HepG2 (cell line): ENCODE measurements at regions not wholly inside any gene's neighbourhood (a gene's known extent, or its start where the extent isn't known, plus 50 kb on each side); places are given as distances from the start of the nearest gene placed in this dataset.

ENCODE experiments used
- ATAC-seq: fragments of 200-7000 bp; cut with Tn5 transposase; 3 replicates; pipeline ENCODE4 v1.9.1; 2020; ENCODE audit warnings: mild to moderate bottlenecking, moderate library complexity
- BruUV-seq: library from RNA; stranded (reverse); fragments of 400-500 nt; replicated peaks from 2 replicates; lab custom pipeline; 2021; lab: Mats Ljungman, UMichigan
- CTCF ChIA-PET: fragments of 300-600 bp; formaldehyde crosslinking; extraction: SDS; loops from one replicate; lab custom pipeline; 2021; ENCODE audit warnings: low total read pairs, inconsistent platforms, low intra/inter-chr PET ratio; lab: Yijun Ruan, JAX
- POLR2A ChIA-PET: fragments of 350-600 bp; sonication (Branson Sonifier 250); formaldehyde crosslinking; loops from one replicate; lab custom pipeline; 2020; ENCODE audit warnings: antibody characterized with exemption, inconsistent platforms; lab: Yijun Ruan, JAX
- DNase-seq: peaks from one replicate; pipeline ENCODE4 v3.0.0-alpha.2; 2015; ENCODE audit warnings: low spot score
- FAIRE-seq: peaks from 3 replicates; lab custom pipeline; 2011; peaks lifted over from hg19 to GRCh38; lab: Jason Lieb, UNC
- H2AFZ ChIP-seq: one replicate; pipeline ENCODE4 v1.6.1; 2011; ENCODE audit warnings: low read length, inconsistent platforms
- H3K27ac ChIP-seq: fragments of 300-600 bp; 3 replicates; pipeline ENCODE4 v1.8.0; 2011; ENCODE audit warnings: mixed run types, mild to moderate bottlenecking, mixed read lengths, low read length, inconsistent platforms; ENCODE audit not compliant: insufficient read depth; ENCODE audit errors: extremely low read length
- H3K27me3 ChIP-seq, 2 experiments: fragments of 200-600 bp in 1 of 2; 2 replicates in 1 of 2; 3 replicates in 1 of 2; pipeline versions ENCODE4 v1.6.0 to v1.8.0; 2011; ENCODE audit warnings: low read length in 2 of 2, mild to moderate bottlenecking in 2 of 2, moderate library complexity in 2 of 2, inconsistent platforms in 1 of 2; ENCODE audit not compliant: insufficient read depth in 2 of 2, control insufficient read depth in 1 of 2
- H3K36me3 ChIP-seq, 2 experiments: fragments of 200-600 bp in 1 of 2; replicated peaks in 1 of 2; 2 replicates in 1 of 2; 3 replicates in 1 of 2; pipeline versions ENCODE4 v1.5.1 to v1.8.0; 2011; ENCODE audit warnings: low read length in 2 of 2, inconsistent platforms in 1 of 2; ENCODE audit not compliant: insufficient read depth in 2 of 2, control insufficient read depth in 1 of 2
- H3K4me1 ChIP-seq: 2 replicates; pipeline ENCODE4 v1.5.1; 2012; ENCODE audit warnings: low read length, inconsistent platforms; ENCODE audit not compliant: insufficient read depth
- H3K4me2 ChIP-seq: 2 replicates; pipeline ENCODE4 v1.6.0; 2011; ENCODE audit warnings: low read depth, low read length, inconsistent platforms
- H3K4me3 ChIP-seq, 3 experiments: fragments of 200-600 bp in 1 of 3; sonication (generic), shearing (Covaris generic) in 1 of 3; replicated peaks in 1 of 3; 2 replicates each; pipeline ENCODE4 v1.5.1; 2011 to 2016; ENCODE audit warnings: low read length in 3 of 3, inconsistent platforms in 2 of 3, low read depth in 2 of 3, mild to moderate bottlenecking in 2 of 3, control low read depth in 1 of 3, mixed read lengths in 1 of 3; ENCODE audit not compliant: insufficient read depth in 1 of 3
- H3K79me2 ChIP-seq: one replicate; pipeline ENCODE4 v1.6.1; 2011; ENCODE audit warnings: low read length, inconsistent platforms; ENCODE audit not compliant: insufficient read depth
- H3K9ac ChIP-seq: 2 replicates; pipeline ENCODE4 v1.6.0; 2011; ENCODE audit warnings: mild to moderate bottlenecking, low read depth, low read length, inconsistent platforms; ENCODE audit not compliant: insufficient read depth
- H3K9me3 ChIP-seq: 2 replicates; pipeline ENCODE4 v1.5.1; 2012; ENCODE audit warnings: mild to moderate bottlenecking, low read length
- H4K20me1 ChIP-seq: 2 replicates; pipeline ENCODE4 v1.6.0; 2011; ENCODE audit warnings: inconsistent platforms, mild to moderate bottlenecking, low read length, moderate library complexity; ENCODE audit not compliant: insufficient read depth
- CHD4 ChIP-seq: fragments of 200-600 bp; sonication (generic); IDR thresholded peaks from 2 replicates; pipeline ENCODE4 v1.7.0; 2017; ENCODE audit warnings: mild to moderate bottlenecking, low read length, borderline replicate concordance
- HIC2 ChIP-seq: sonication (generic); formaldehyde crosslinking; IDR thresholded peaks from 2 replicates; pipeline ENCODE4 v1.9.0; 2022; ENCODE audit warnings: low read depth, missing genetic modification reagents
- TFE3 ChIP-seq: IDR thresholded peaks from 2 replicates; pipeline ENCODE4 v1.6.1; 2016
- ZNF703 ChIP-seq: sonication (generic); formaldehyde crosslinking; IDR thresholded peaks from 2 replicates; pipeline ENCODE4 v1.5.1; 2020; ENCODE audit warnings: missing genetic modification reagents, mild to moderate bottlenecking, moderate library complexity, borderline replicate concordance
- ZNF790 ChIP-seq: sonication (generic); formaldehyde crosslinking; IDR thresholded peaks from 2 replicates; pipeline ENCODE4 v1.8.0; 2022; ENCODE audit warnings: missing genetic modification reagents, mild to moderate bottlenecking, borderline replicate concordance
- ZSCAN22 ChIP-seq: sonication (generic); formaldehyde crosslinking; IDR thresholded peaks from 2 replicates; pipeline ENCODE4 v1.4.0; 2020; ENCODE audit warnings: mild to moderate bottlenecking, missing genetic modification reagents
- ZZZ3 ChIP-seq: sonication (generic); formaldehyde crosslinking; IDR thresholded peaks from 2 replicates; pipeline ENCODE4 v1.4.0; 2020; ENCODE audit warnings: missing genetic modification reagents, mild to moderate bottlenecking, borderline replicate concordance
- WGBS: methylation state at CpG from one replicate; pipeline ENCODE4 v1.1.6; 2017; ENCODE audit warnings: low lambda C conversion rate; 5-methylcytosine and 5-hydroxymethylcytosine counted together
- in situ Hi-C: cut with HindIII; loops from 2 replicates; pipeline ENCODE4 v1.10.0; 2017; ENCODE audit warnings: low pct_unique_long_range_greater_than_20kb; ENCODE audit not compliant: extremely low pct_ligation_motif_present
- intact Hi-C: fragments of 100-400 bp; cut with micrococcal nuclease; formaldehyde crosslinking; loops from one replicate; pipeline ENCODE4 v1.10.0; 2022; ENCODE audit not compliant: unreplicated experiment

GRCh38 chr13:84658491-84659358, 776.5 kb upstream of the SLITRK1 start:
- WGBS: 0% methylated on average over 3 of the region's 3 CpGs
- Histone ChIP-seq H3K4me2 (no peak overlapping the region), H3K9me3 (no peaks in the 10 kb centered on the region), H3K27ac (no peak overlapping the region), H3K9ac (no peak overlapping the region), H3K79me2 (no peaks in the 10 kb centered on the region), H3K4me1 (no peaks in the 10 kb centered on the region), H3K36me3 (no peaks in the 10 kb centered on the region), H2AFZ (no peak overlapping the region), H3K27me3 (no peaks in the 10 kb centered on the region), H4K20me1 (no peaks in the 10 kb centered on the region), H3K4me3 (no peak overlapping the region)
- no peak for DNase-seq
- ChIA-PET POLR2A (no interaction called here), CTCF (no interaction called here)
- in situ Hi-C loops (no loop called here), intact Hi-C loops (no loop called here)
- FAIRE-seq: no peak
- BruUV-seq: no TSS peak
- TF ChIP-seq TFE3 (CRISPR knock-in tag) (no peak), ZSCAN22 (CRISPR knock-in tag) (no peak), HIC2 (CRISPR knock-in tag) (no peak), ZNF703 (no peak), ZNF790 (CRISPR knock-in tag) (no peak), CHD4 (no peak), ZZZ3 (CRISPR knock-in tag) (no peak)
- ATAC-seq: no peak
